Psoas muscle (tissue), 7 donors: ENCODE measurements at regions not wholly inside any gene's neighbourhood (a gene's known extent, or its start where the extent isn't known, plus 50 kb on each side); places are given as distances from the start of the nearest gene placed in this dataset.

Experiments used
- ATAC-seq, 4 donors: fragments of 200-7000 bp; cut with Tn5 transposase; one replicate each; pipeline ENCODE4 v1.9.1; 2020; ENCODE audit warnings: moderate library complexity in 3 of 4, mild to moderate bottlenecking in 2 of 4
- DNase-seq, 2 donors: peaks; one replicate each; pipeline ENCODE4 v3.0.0-alpha.2; 2020
- H3K27ac ChIP-seq: fragments of 200-600 bp; one replicate; pipeline ENCODE4 v1.8.0; 2022
- H3K27me3 ChIP-seq, 3 donors: fragments of 200-600 bp in 1 of 3; one replicate each; pipeline versions ENCODE4 v1.6.1 to v1.8.0; 2013 to 2022; ENCODE audit warnings: low read length in 2 of 3, mild to moderate bottlenecking in 2 of 3, moderate library complexity in 1 of 3; ENCODE audit not compliant: insufficient read depth in 3 of 3
- H3K36me3 ChIP-seq, 2 donors: fragments of 200-600 bp in 1 of 2; one replicate each; pipeline versions ENCODE4 v1.6.1 to v1.8.0; 2013 to 2022; ENCODE audit warnings: low read depth in 1 of 2, mild to moderate bottlenecking in 1 of 2, moderate library complexity in 1 of 2; ENCODE audit not compliant: insufficient read depth in 1 of 2
- H3K4me1 ChIP-seq: fragments of 200-600 bp; one replicate; pipeline ENCODE4 v1.8.0; 2022
- H3K4me3 ChIP-seq: fragments of 200-600 bp; one replicate; pipeline ENCODE4 v1.8.0; 2022; ENCODE audit warnings: mild to moderate bottlenecking
- H3K9me3 ChIP-seq: fragments of 200-600 bp; one replicate; pipeline ENCODE4 v1.8.0; 2022
- WGBS, 3 donors: extraction: QIAGEN DNeasy Blood & Tissue Kit; methylation state at CpG; one replicate each; pipeline versions ENCODE4 v1.1.6 to v1.1.7; 2013; 5-methylcytosine and 5-hydroxymethylcytosine counted together
- intact Hi-C, 2 donors: fragments of 100-400 bp; cut with DNase I; formaldehyde crosslinking; loops; one replicate each; pipeline versions ENCODE4 v1.11.0 to v1.14.2; 2022
- TF ChIP-seq, protein P1 (sequence below): fragments of 200-600 bp; IDR thresholded peaks from one replicate; pipeline ENCODE4 v1.8.0; 2022; ENCODE audit warnings: antibody characterized with exemption
- donor health status: healthy with polysubstance abuse.
- donor health status: DM: no; HTN: no; CAD: no; lungs with moderate emphysema.
- donor health status: Bipolar disorder and iron deficiency.
- donor health status: healthy.
- donor health status: DM: yes; HTN: yes; CAD: no.
- donor health status: DM: no; HTN: no; CAD: no.
- donor health status: DM: yes; HTN: yes; CAD: no.

- intact Hi-C loops = no loop called here
- H3K27me3 ChIP-seq = no peaks in the 10 kb centered on the region
- no peaks in the 10 kb centered on the region for H3K36me3 ChIP-seq
- no peak overlapping the region for H3K4me3 ChIP-seq
- no peak overlapping the region for H3K27ac ChIP-seq
- H3K9me3 ChIP-seq = no peaks in the 10 kb centered on the region
- TF ChIP-seq, protein P1, sequence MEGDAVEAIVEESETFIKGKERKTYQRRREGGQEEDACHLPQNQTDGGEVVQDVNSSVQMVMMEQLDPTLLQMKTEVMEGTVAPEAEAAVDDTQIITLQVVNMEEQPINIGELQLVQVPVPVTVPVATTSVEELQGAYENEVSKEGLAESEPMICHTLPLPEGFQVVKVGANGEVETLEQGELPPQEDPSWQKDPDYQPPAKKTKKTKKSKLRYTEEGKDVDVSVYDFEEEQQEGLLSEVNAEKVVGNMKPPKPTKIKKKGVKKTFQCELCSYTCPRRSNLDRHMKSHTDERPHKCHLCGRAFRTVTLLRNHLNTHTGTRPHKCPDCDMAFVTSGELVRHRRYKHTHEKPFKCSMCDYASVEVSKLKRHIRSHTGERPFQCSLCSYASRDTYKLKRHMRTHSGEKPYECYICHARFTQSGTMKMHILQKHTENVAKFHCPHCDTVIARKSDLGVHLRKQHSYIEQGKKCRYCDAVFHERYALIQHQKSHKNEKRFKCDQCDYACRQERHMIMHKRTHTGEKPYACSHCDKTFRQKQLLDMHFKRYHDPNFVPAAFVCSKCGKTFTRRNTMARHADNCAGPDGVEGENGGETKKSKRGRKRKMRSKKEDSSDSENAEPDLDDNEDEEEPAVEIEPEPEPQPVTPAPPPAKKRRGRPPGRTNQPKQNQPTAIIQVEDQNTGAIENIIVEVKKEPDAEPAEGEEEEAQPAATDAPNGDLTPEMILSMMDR = no peak
- ATAC-seq (no peak), DNase-seq (no peak)
- WGBS, 3 donors = 83 to 94% (median 88%) methylated on average over 5 of the region's 5 CpGs
- no peaks in the 10 kb centered on the region for H3K4me1 ChIP-seq
Measured at GRCh38 chr6:147015674-147016073, 188.5 kb upstream of the STXBP5 start.

- no peaks in the 10 kb centered on the region for H3K9me3 ChIP-seq
- H3K36me3 ChIP-seq = no peaks in the 10 kb centered on the region
- no peak overlapping the region for H3K4me3 ChIP-seq
- TF ChIP-seq, protein P1 = no peak
- DNase-seq = no peak
- intact Hi-C loops = no loop called here
- H3K27ac ChIP-seq = no peak overlapping the region
- no peak for ATAC-seq
- H3K4me1 ChIP-seq = no peaks in the 10 kb centered on the region
- H3K27me3 ChIP-seq = no peaks in the 10 kb centered on the region
- 66 to 75% (median 67%) methylated on average over 3 of the region's 3 CpGs for WGBS, 3 donors
Measured at GRCh38 chr6:147016440-147016839, 187.8 kb upstream of the STXBP5 start.

GRCh38 chr6:147017153-147017552 is 187.1 kb upstream of the STXBP5 start:
- H3K36me3 ChIP-seq = no peaks in the 10 kb centered on the region
- ATAC-seq (no peak), DNase-seq (no peak)
- no peaks in the 10 kb centered on the region for H3K9me3 ChIP-seq
- 69 to 79% (median 72%) methylated on average over 4 of the region's 4 CpGs for WGBS, 3 donors
- H3K4me1 ChIP-seq = no peaks in the 10 kb centered on the region
- H3K27me3 ChIP-seq = no peaks in the 10 kb centered on the region
- intact Hi-C loops = no loop called here
- H3K27ac ChIP-seq = no peak overlapping the region
- H3K4me3 ChIP-seq = no peak overlapping the region
- TF ChIP-seq, protein P1 = no peak

GRCh38 chr6:147019001-147019400 is 185.2 kb upstream of the STXBP5 start:
- Histone ChIP-seq H3K9me3 (no peaks in the 10 kb centered on the region), H3K27me3 (no peaks in the 10 kb centered on the region), H3K4me1 (no peaks in the 10 kb centered on the region), H3K4me3 (no peak overlapping the region), H3K36me3 (no peaks in the 10 kb centered on the region), H3K27ac (no peak overlapping the region)
- TF ChIP-seq, protein P1 = no peak
- ATAC-seq (no peak), DNase-seq (no peak)
- intact Hi-C loops = no loop called here

GRCh38 chr6:147022041-147022440 is 182.2 kb upstream of the STXBP5 start:
- Histone ChIP-seq H3K9me3 (no peaks in the 10 kb centered on the region), H3K27me3 (no peaks in the 10 kb centered on the region), H3K4me1 (no peaks in the 10 kb centered on the region), H3K36me3 (no peaks in the 10 kb centered on the region), H3K4me3 (no peak overlapping the region), H3K27ac (no peak overlapping the region)
- TF ChIP-seq, protein P1 = no peak
- intact Hi-C loops = no loop called here
- WGBS, 3 donors = 52 to 81% (median 73%) methylated on average over 2 of the region's 2 CpGs
- no peak for ATAC-seq
- no peak for DNase-seq
